ENCODE measurements at regions not wholly inside any gene's neighbourhood (a gene's known extent, or its start where the extent isn't known, plus 50 kb on each side); places are given as distances from the start of the nearest gene placed in this dataset.

- no peak for DNase-seq
Observed at GRCh38 chr13:97562962-97563361, 129.0 kb downstream of the RAP2A start.

GRCh38 chr13:97564956-97565355, 131.0 kb downstream of the RAP2A start:
- no peak for DNase-seq

- DNase-seq, result no peak
Observed at GRCh38 chr13:97565906-97566305, 131.9 kb downstream of the RAP2A start.

- no peak for DNase-seq
Observed at GRCh38 chr13:97566907-97567306, 132.9 kb downstream of the RAP2A start.

GRCh38 chr13:97567510-97568243, 133.7 kb downstream of the RAP2A start:
- DNase-seq, result peak; percentile 46

GRCh38 chr13:97568850-97569249, 134.9 kb downstream of the RAP2A start:
- DNase-seq, result no peak

- DNase-seq, result no peak
Observed at GRCh38 chr13:97569841-97570240, 135.9 kb downstream of the RAP2A start.

GRCh38 chr13:97570442-97570841, 136.5 kb downstream of the RAP2A start:
- DNase-seq, result no peak

- DNase-seq, result no peak
Observed at GRCh38 chr13:97573011-97573410, 139.0 kb downstream of the RAP2A start.

GRCh38 chr13:97574926-97575325, 141.0 kb downstream of the RAP2A start:
- DNase-seq, result peak; percentile 6

- no peak for DNase-seq
Observed at GRCh38 chr13:97577026-97577425, 143.1 kb downstream of the RAP2A start.

- peak; percentile 30 for DNase-seq
Observed at GRCh38 chr13:97582170-97582569, 148.2 kb downstream of the RAP2A start.

- DNase-seq, result no peak
Observed at GRCh38 chr13:97583907-97584497, 150.0 kb downstream of the RAP2A start.

GRCh38 chr13:97586941-97587340, 153.0 kb downstream of the RAP2A start:
- no peak for DNase-seq

- no peak for DNase-seq
Observed at GRCh38 chr13:97588993-97589392, 155.0 kb downstream of the RAP2A start.

GRCh38 chr13:97600458-97601075, 166.6 kb downstream of the RAP2A start:
- peak; percentile 0 for DNase-seq

- DNase-seq, result no peak
Observed at GRCh38 chr13:97615266-97615665, 181.3 kb downstream of the RAP2A start.

- DNase-seq, result no peak
Observed at GRCh38 chr13:97616385-97616784, 182.4 kb downstream of the RAP2A start.

- DNase-seq, result no peak
Observed at GRCh38 chr13:97621025-97621424, 187.1 kb downstream of the RAP2A start.

GRCh38 chr13:97621631-97622030, 187.7 kb downstream of the RAP2A start:
- DNase-seq, result no peak

GRCh38 chr13:97627566-97627965, 193.6 kb downstream of the RAP2A start:
- DNase-seq, result no peak

- no peak for DNase-seq
Observed at GRCh38 chr13:97629601-97630272, 195.8 kb downstream of the RAP2A start.

- DNase-seq, result no peak
Observed at GRCh38 chr13:97630725-97631124, 196.8 kb downstream of the RAP2A start.

- no peak for DNase-seq
Observed at GRCh38 chr13:97631158-97631557, 197.2 kb downstream of the RAP2A start.
